HG02798 (cell line): ENCODE measurements at regions not wholly inside any gene's neighbourhood (a gene's known extent, or its start where the extent isn't known, plus 50 kb on each side); places are given as distances from the start of the nearest gene placed in this dataset.

Source experiments
- ATAC-seq: cut with Tn5 transposase; IDR thresholded peaks from one replicate; pipeline ENCODE4 v1.9.1; 2021; ENCODE audit warnings: mild to moderate bottlenecking; ENCODE audit not compliant: unreplicated experiment, poor library complexity

- no peak for ATAC-seq
These were observed 75.1 kb upstream of the CAPRIN2 start for GRCh38 chr12:30829876-30830275.

- ATAC-seq, result no peak
These were observed 73.9 kb upstream of the CAPRIN2 start for GRCh38 chr12:30828686-30829085.

GRCh38 chr12:30827101-30828066 lies 72.6 kb upstream of the CAPRIN2 start:
- no peak for ATAC-seq

GRCh38 chr12:30826276-30826675 lies 71.5 kb upstream of the CAPRIN2 start:
- ATAC-seq, result no peak

- no peak for ATAC-seq
These were observed 70.6 kb upstream of the CAPRIN2 start for GRCh38 chr12:30825341-30825740.

- ATAC-seq, result no peak
These were observed 69.6 kb upstream of the CAPRIN2 start for GRCh38 chr12:30824311-30824710.

GRCh38 chr12:30823764-30824163 lies 69.0 kb upstream of the CAPRIN2 start:
- ATAC-seq, result no peak

- peak; percentile 43 for ATAC-seq
These were observed 68.5 kb upstream of the CAPRIN2 start for GRCh38 chr12:30823156-30823699.

- peak; percentile 57 for ATAC-seq
These were observed 67.8 kb upstream of the CAPRIN2 start for GRCh38 chr12:30822385-30823155.

- no peak for ATAC-seq
These were observed 65.7 kb upstream of the CAPRIN2 start for GRCh38 chr12:30820406-30820946.

- no peak for ATAC-seq
These were observed 63.8 kb upstream of the CAPRIN2 start for GRCh38 chr12:30818562-30818961.

- no peak for ATAC-seq
These were observed 62.2 kb upstream of the CAPRIN2 start for GRCh38 chr12:30816742-30817465.

- ATAC-seq, result no peak
These were observed 59.5 kb upstream of the CAPRIN2 start for GRCh38 chr12:30814295-30814655.

GRCh38 chr12:30813525-30814294 lies 59.0 kb upstream of the CAPRIN2 start:
- no peak for ATAC-seq

- ATAC-seq, result no peak
These were observed 57.2 kb upstream of the CAPRIN2 start for GRCh38 chr12:30811966-30812365.

GRCh38 chr12:30810918-30811317 lies 56.2 kb upstream of the CAPRIN2 start:
- ATAC-seq, result no peak

GRCh38 chr12:30807695-30808034 lies 52.9 kb upstream of the CAPRIN2 start:
- ATAC-seq, result no peak

GRCh38 chr12:30806989-30807694 lies 52.4 kb upstream of the CAPRIN2 start:
- peak; percentile 72 for ATAC-seq

- ATAC-seq, result no peak
These were observed 51.2 kb upstream of the CAPRIN2 start for GRCh38 chr12:30805959-30806358.
